ENCODE measurements at regions not wholly inside any gene's neighbourhood (a gene's known extent, or its start where the extent isn't known, plus 50 kb on each side); places are given as distances from the start of the nearest gene placed in this dataset.

- no peak overlapping the region for H3K4me3 Mint-ChIP-seq
- peaks cover 7 to 11% of the 10 kb centered on the region in 2 donors for H3K4me1 Mint-ChIP-seq
Measured at GRCh38 chr21:35399002-35399530, 350.0 kb upstream of the RUNX1 start.

GRCh38 chr21:35398346-35398982 lies 349.4 kb upstream of the RUNX1 start:
- H3K36me3 ChIP-seq (ENCODE audit: control insufficient read depth, insufficient read depth, low read length): no peaks in the 10 kb centered on the region
- H3K36me3 Mint-ChIP-seq: no peaks in the 10 kb centered on the region
- TF ChIP-seq CTCF (IDR thresholded peaks at IDR 0.05): no peak
- no peak overlapping the region for H3K4me3 ChIP-seq (ENCODE audit: low read length)
- ATAC-seq (no peak), DNase-seq (no peak)
- no peak overlapping the region for H3K4me3 Mint-ChIP-seq
- H3K9me3 Mint-ChIP-seq: no peaks in the 10 kb centered on the region
- peaks cover 11 to 14% of the 10 kb centered on the region in 2 donors for H3K27me3 Mint-ChIP-seq (ENCODE audit: low read depth in 2 of 2)
- no peaks in the 10 kb centered on the region for H3K4me1 ChIP-seq (ENCODE audit: control insufficient read depth, insufficient read depth, low read length)
- H3K27ac Mint-ChIP-seq: no peak overlapping the region
- H3K27me3 ChIP-seq (ENCODE audit: control insufficient read depth, insufficient read depth, low read length): no peaks in the 10 kb centered on the region
- peaks cover 7 to 11% of the 10 kb centered on the region in 2 donors for H3K4me1 Mint-ChIP-seq
- H3K27ac ChIP-seq (ENCODE audit: low read length): no peak overlapping the region
- intact Hi-C loops (cut with micrococcal nuclease): no loop called here
- no peaks in the 10 kb centered on the region for H3K9me3 ChIP-seq (ENCODE audit: control insufficient read depth, insufficient read depth, low read length)

More at GRCh38 chr21:35399002-35399530, 350.0 kb upstream of the RUNX1 start:
- H3K27me3 ChIP-seq (ENCODE audit: control insufficient read depth, insufficient read depth, low read length): no peaks in the 10 kb centered on the region
- no peak for DNase-seq
- H3K4me1 ChIP-seq (ENCODE audit: control insufficient read depth, insufficient read depth, low read length): no peaks in the 10 kb centered on the region
- Mint-ChIP-seq H3K27ac (no peak overlapping the region), H3K27me3 (ENCODE audit: low read depth in 2 of 2) (peaks cover 11 to 20% of the 10 kb centered on the region in 2 donors), H3K9me3 (no peaks in the 10 kb centered on the region), H3K36me3 (no peaks in the 10 kb centered on the region)
- no peaks in the 10 kb centered on the region for H3K9me3 ChIP-seq (ENCODE audit: control insufficient read depth, insufficient read depth, low read length)
- no peak overlapping the region for H3K4me3 ChIP-seq (ENCODE audit: low read length)
- H3K27ac ChIP-seq (ENCODE audit: low read length): no peak overlapping the region
- no peak for TF ChIP-seq CTCF (IDR thresholded peaks at IDR 0.05)
- intact Hi-C loops (cut with micrococcal nuclease): no loop called here
- ATAC-seq: no peak
- 53% methylated on average over 5 of the region's 7 CpGs for WGBS (ENCODE audit: insufficient coverage)
- no peaks in the 10 kb centered on the region for H3K36me3 ChIP-seq (ENCODE audit: control insufficient read depth, insufficient read depth, low read length)

- H3K4me3 ChIP-seq (ENCODE audit: low read length): no peak overlapping the region
- H3K36me3 ChIP-seq (ENCODE audit: control insufficient read depth, insufficient read depth, low read length): no peaks in the 10 kb centered on the region
- no peak overlapping the region for H3K27ac Mint-ChIP-seq
- no peak overlapping the region for H3K4me3 Mint-ChIP-seq
- intact Hi-C loops (cut with micrococcal nuclease): no loop called here
- DNase-seq (no peak), ATAC-seq (no peak)
- TF ChIP-seq CTCF (IDR thresholded peaks at IDR 0.05): no peak
- H3K4me1 Mint-ChIP-seq: peaks cover 7 to 11% of the 10 kb centered on the region in 2 donors
- no peaks in the 10 kb centered on the region for H3K4me1 ChIP-seq (ENCODE audit: control insufficient read depth, insufficient read depth, low read length)
- no peaks in the 10 kb centered on the region for H3K36me3 Mint-ChIP-seq
- H3K27me3 ChIP-seq (ENCODE audit: control insufficient read depth, insufficient read depth, low read length): no peaks in the 10 kb centered on the region
- H3K9me3 Mint-ChIP-seq: no peaks in the 10 kb centered on the region
- H3K27ac ChIP-seq (ENCODE audit: low read length): no peak overlapping the region
- 93% methylated on average over 3 of the region's 3 CpGs for WGBS (ENCODE audit: insufficient coverage)
- H3K27me3 Mint-ChIP-seq (ENCODE audit: low read depth in 2 of 2): peaks cover 11 to 13% of the 10 kb centered on the region in 2 donors
- H3K9me3 ChIP-seq (ENCODE audit: control insufficient read depth, insufficient read depth, low read length): no peaks in the 10 kb centered on the region
Measured at GRCh38 chr21:35397781-35398180, 348.7 kb upstream of the RUNX1 start.

- Mint-ChIP-seq H3K4me3 (no peak overlapping the region), H3K36me3 (no peaks in the 10 kb centered on the region), H3K4me1 (peaks cover 7 to 11% of the 10 kb centered on the region in 2 donors), H3K9me3 (no peaks in the 10 kb centered on the region), H3K27me3 (ENCODE audit: low read depth in 2 of 2) (peaks cover 13 to 20% of the 10 kb centered on the region in 2 donors), H3K27ac (no peak overlapping the region)
- no peak for DNase-seq
- Histone ChIP-seq H3K4me3 (ENCODE audit: low read length) (no peak overlapping the region), H3K27me3 (ENCODE audit: control insufficient read depth, insufficient read depth, low read length) (no peaks in the 10 kb centered on the region), H3K36me3 (ENCODE audit: control insufficient read depth, insufficient read depth, low read length) (no peaks in the 10 kb centered on the region), H3K9me3 (ENCODE audit: control insufficient read depth, insufficient read depth, low read length) (no peaks in the 10 kb centered on the region), H3K4me1 (ENCODE audit: control insufficient read depth, insufficient read depth, low read length) (no peaks in the 10 kb centered on the region), H3K27ac (ENCODE audit: low read length) (no peak overlapping the region)
- no peak for TF ChIP-seq CTCF (IDR thresholded peaks at IDR 0.05)
- intact Hi-C loops (cut with micrococcal nuclease): no loop called here
- no peak for ATAC-seq
- WGBS (ENCODE audit: insufficient coverage): 96% methylated on average over 4 of the region's 4 CpGs
Measured at GRCh38 chr21:35396655-35397054, 347.6 kb upstream of the RUNX1 start.

All from natural killer cell (primary cell).